ENCODE measurements at regions not wholly inside any gene's neighbourhood (a gene's known extent, or its start where the extent isn't known, plus 50 kb on each side); places are given as distances from the start of the nearest gene placed in this dataset.

- Histone ChIP-seq H3K9me3 (ENCODE audit: control extremely low read depth in 1 of 5, control insufficient read depth in 4 of 5, insufficient read depth in 2 of 5, low read depth in 1 of 5, low read length in 4 of 5) (peaks cover 0 to 3% (median 0%) of the 10 kb centered on the region in 5 experiments), H3K4me3 (ENCODE audit: control insufficient read depth in 1 of 7, extremely low read depth in 1 of 7, insufficient read depth in 4 of 7, low read depth in 2 of 7, low read length in 6 of 7) (no peak overlapping the region)
- POLR2A ChIA-PET, result no interaction called here
Observed at GRCh38 chr13:95386370-95386769, 85.1 kb upstream of the ABCC4 start.

GRCh38 chr13:95387733-95388207, 86.5 kb upstream of the ABCC4 start:
- 87% methylated on average over 4 of the region's 4 CpGs for WGBS (ENCODE audit: insufficient coverage)
- no peaks in the 10 kb centered on the region for H3K36me3 ChIP-seq (ENCODE audit: control insufficient read depth in 4 of 4, insufficient read depth in 4 of 4, low read length in 3 of 4)
- no peak overlapping the region for H3K27ac ChIP-seq (ENCODE audit: insufficient read depth in 1 of 2, low read depth in 1 of 2, low read length in 2 of 2, poor library complexity in 1 of 2, severe bottlenecking in 2 of 2)
- POLR2A ChIA-PET, result no interaction called here
- peaks cover 0 to 9% (median under 1%) of the 10 kb centered on the region in 4 experiments for H3K4me1 ChIP-seq (ENCODE audit: control extremely low read depth in 1 of 4, control insufficient read depth in 4 of 4, insufficient read depth in 4 of 4, low read length in 3 of 4)
- H3K27me3 ChIP-seq (replicated peaks in 2 of 5; ENCODE audit: control insufficient read depth in 4 of 5, insufficient read depth in 5 of 5, low read length in 4 of 5), result no peaks in the 10 kb centered on the region
- CTCF ChIA-PET, result interaction anchor here (0.8 to 2.7 kb wide), 9 partner anchors 9 to 199 kb away, joined by 3 to 16 read pairs (median 3); no protein-coding TSS in a partner anchor
- no peak for DNase-seq
- H3K9me3 ChIP-seq (ENCODE audit: control extremely low read depth in 1 of 5, control insufficient read depth in 4 of 5, insufficient read depth in 2 of 5, low read depth in 1 of 5, low read length in 4 of 5), result peaks cover 0 to 3% (median 0%) of the 10 kb centered on the region in 5 experiments
- H3K4me3 ChIP-seq (ENCODE audit: control insufficient read depth in 1 of 7, extremely low read depth in 1 of 7, insufficient read depth in 4 of 7, low read depth in 2 of 7, low read length in 6 of 7), result no peak overlapping the region

More at GRCh38 chr13:95386370-95386769, 85.1 kb upstream of the ABCC4 start:
- DNase-seq, result no peak
- H3K4me1 ChIP-seq (ENCODE audit: control extremely low read depth in 1 of 4, control insufficient read depth in 4 of 4, insufficient read depth in 4 of 4, low read length in 3 of 4), result peaks cover 0 to 9% (median under 1%) of the 10 kb centered on the region in 4 experiments
- H3K36me3 ChIP-seq (ENCODE audit: control insufficient read depth in 4 of 4, insufficient read depth in 4 of 4, low read length in 3 of 4), result no peaks in the 10 kb centered on the region
- CTCF ChIA-PET, result interaction anchor here (2.7 kb wide), 1 partner anchor 197 kb away, joined by 16 read pairs; no protein-coding TSS in a partner anchor
- WGBS (ENCODE audit: insufficient coverage), result no CpG with 5 or more reads among the region's 4 CpGs
- no peak overlapping the region for H3K27ac ChIP-seq (ENCODE audit: insufficient read depth in 1 of 2, low read depth in 1 of 2, low read length in 2 of 2, poor library complexity in 1 of 2, severe bottlenecking in 2 of 2)
- H3K27me3 ChIP-seq (replicated peaks in 2 of 5; ENCODE audit: control insufficient read depth in 4 of 5, insufficient read depth in 5 of 5, low read length in 4 of 5), result no peaks in the 10 kb centered on the region

- Histone ChIP-seq H3K27me3 (replicated peaks in 2 of 5; ENCODE audit: control insufficient read depth in 4 of 5, insufficient read depth in 5 of 5, low read length in 4 of 5) (no peaks in the 10 kb centered on the region), H3K27ac (ENCODE audit: insufficient read depth in 1 of 2, low read depth in 1 of 2, low read length in 2 of 2, poor library complexity in 1 of 2, severe bottlenecking in 2 of 2) (no peak overlapping the region), H3K9me3 (ENCODE audit: control extremely low read depth in 1 of 5, control insufficient read depth in 4 of 5, insufficient read depth in 2 of 5, low read depth in 1 of 5, low read length in 4 of 5) (peaks cover 0 to 3% (median 0%) of the 10 kb centered on the region in 5 experiments), H3K4me3 (ENCODE audit: control insufficient read depth in 1 of 7, extremely low read depth in 1 of 7, insufficient read depth in 4 of 7, low read depth in 2 of 7, low read length in 6 of 7) (no peak overlapping the region), H3K4me1 (ENCODE audit: control extremely low read depth in 1 of 4, control insufficient read depth in 4 of 4, insufficient read depth in 4 of 4, low read length in 3 of 4) (peaks cover 0 to 9% (median under 1%) of the 10 kb centered on the region in 4 experiments), H3K36me3 (ENCODE audit: control insufficient read depth in 4 of 4, insufficient read depth in 4 of 4, low read length in 3 of 4) (no peaks in the 10 kb centered on the region)
- WGBS (ENCODE audit: insufficient coverage), result no CpG with 5 or more reads among the region's 2 CpGs
- POLR2A ChIA-PET, result no interaction called here
- DNase-seq, result peak in 2 of 3 donors; percentile 40 to 41
- CTCF ChIA-PET, result interaction anchor here (0.8 to 2.7 kb wide), 11 partner anchors 10 to 200 kb away, joined by 3 to 16 read pairs (median 3); no protein-coding TSS in a partner anchor
Observed at GRCh38 chr13:95388420-95389079, 87.3 kb upstream of the ABCC4 start.

- H3K4me3 ChIP-seq (ENCODE audit: control insufficient read depth in 1 of 7, extremely low read depth in 1 of 7, insufficient read depth in 4 of 7, low read depth in 2 of 7, low read length in 6 of 7), result no peak overlapping the region
- ChIA-PET CTCF (interaction anchor here (1.7 kb wide), 1 partner anchor 14 kb away, joined by 3 read pairs; no protein-coding TSS in a partner anchor), POLR2A (no interaction called here)
- no peaks in the 10 kb centered on the region for H3K36me3 ChIP-seq (ENCODE audit: control insufficient read depth in 4 of 4, insufficient read depth in 4 of 4, low read length in 3 of 4)
- H3K4me1 ChIP-seq (ENCODE audit: control extremely low read depth in 1 of 4, control insufficient read depth in 4 of 4, insufficient read depth in 4 of 4, low read length in 3 of 4), result peaks cover 0 to 9% (median under 1%) of the 10 kb centered on the region in 4 experiments
- WGBS (ENCODE audit: insufficient coverage), result 100% methylated on average over 2 of the region's 2 CpGs
- H3K27ac ChIP-seq (ENCODE audit: insufficient read depth in 1 of 2, low read depth in 1 of 2, low read length in 2 of 2, poor library complexity in 1 of 2, severe bottlenecking in 2 of 2), result no peak overlapping the region
- H3K27me3 ChIP-seq (replicated peaks in 2 of 5; ENCODE audit: control insufficient read depth in 4 of 5, insufficient read depth in 5 of 5, low read length in 4 of 5), result no peaks in the 10 kb centered on the region
- no peaks in the 10 kb centered on the region for H3K9me3 ChIP-seq (ENCODE audit: control extremely low read depth in 1 of 5, control insufficient read depth in 4 of 5, insufficient read depth in 2 of 5, low read depth in 1 of 5, low read length in 4 of 5)
- DNase-seq, result no peak
Observed at GRCh38 chr13:95391362-95391761, 90.1 kb upstream of the ABCC4 start.

GRCh38 chr13:95391785-95392184, 90.5 kb upstream of the ABCC4 start:
- H3K4me1 ChIP-seq (ENCODE audit: control extremely low read depth in 1 of 4, control insufficient read depth in 4 of 4, insufficient read depth in 4 of 4, low read length in 3 of 4), result peaks cover 0 to 9% (median under 1%) of the 10 kb centered on the region in 4 experiments
- H3K4me3 ChIP-seq (ENCODE audit: control insufficient read depth in 1 of 7, extremely low read depth in 1 of 7, insufficient read depth in 4 of 7, low read depth in 2 of 7, low read length in 6 of 7), result no peak overlapping the region
- H3K36me3 ChIP-seq (ENCODE audit: control insufficient read depth in 4 of 4, insufficient read depth in 4 of 4, low read length in 3 of 4), result no peaks in the 10 kb centered on the region
- H3K27me3 ChIP-seq (replicated peaks in 2 of 5; ENCODE audit: control insufficient read depth in 4 of 5, insufficient read depth in 5 of 5, low read length in 4 of 5), result no peaks in the 10 kb centered on the region
- peak in 2 of 3 donors; percentile 34 to 46 for DNase-seq
- whole genome bisulfite sequencing (ENCODE audit: insufficient coverage), result 93% methylated on average over 2 of the region's 2 CpGs
- H3K27ac ChIP-seq (ENCODE audit: insufficient read depth in 1 of 2, low read depth in 1 of 2, low read length in 2 of 2, poor library complexity in 1 of 2, severe bottlenecking in 2 of 2), result no peak overlapping the region
- ChIA-PET CTCF (interaction anchor here (1.7 kb wide), 1 partner anchor 14 kb away, joined by 3 read pairs; no protein-coding TSS in a partner anchor), POLR2A (no interaction called here)
- no peaks in the 10 kb centered on the region for H3K9me3 ChIP-seq (ENCODE audit: control extremely low read depth in 1 of 5, control insufficient read depth in 4 of 5, insufficient read depth in 2 of 5, low read depth in 1 of 5, low read length in 4 of 5)

GRCh38 chr13:95392597-95392996, 91.3 kb upstream of the ABCC4 start:
- ChIA-PET POLR2A (no interaction called here), CTCF (interaction anchor here (0.6 to 2.6 kb wide), 4 partner anchors 9 to 94 kb away, joined by 3 to 13 read pairs (median 4); no protein-coding TSS in a partner anchor)
- Histone ChIP-seq H3K27me3 (replicated peaks in 2 of 5; ENCODE audit: control insufficient read depth in 4 of 5, insufficient read depth in 5 of 5, low read length in 4 of 5) (no peaks in the 10 kb centered on the region), H3K4me3 (ENCODE audit: control insufficient read depth in 1 of 7, extremely low read depth in 1 of 7, insufficient read depth in 4 of 7, low read depth in 2 of 7, low read length in 6 of 7) (no peak overlapping the region), H3K27ac (ENCODE audit: insufficient read depth in 1 of 2, low read depth in 1 of 2, low read length in 2 of 2, poor library complexity in 1 of 2, severe bottlenecking in 2 of 2) (no peak overlapping the region), H3K36me3 (ENCODE audit: control insufficient read depth in 4 of 4, insufficient read depth in 4 of 4, low read length in 3 of 4) (no peaks in the 10 kb centered on the region), H3K4me1 (ENCODE audit: control extremely low read depth in 1 of 4, control insufficient read depth in 4 of 4, insufficient read depth in 4 of 4, low read length in 3 of 4) (peaks cover 0 to 6% (median under 1%) of the 10 kb centered on the region in 4 experiments), H3K9me3 (ENCODE audit: control extremely low read depth in 1 of 5, control insufficient read depth in 4 of 5, insufficient read depth in 2 of 5, low read depth in 1 of 5, low read length in 4 of 5) (no peaks in the 10 kb centered on the region)
- 94% methylated on average over 2 of the region's 3 CpGs for WGBS (ENCODE audit: insufficient coverage)
- DNase-seq, result no peak

Data from common myeloid progenitor, CD34-positive (primary cell).